ENCODE measurements at regions not wholly inside any gene's neighbourhood (a gene's known extent, or its start where the extent isn't known, plus 50 kb on each side); places are given as distances from the start of the nearest gene placed in this dataset.

GRCh38 chr2:155315768-155316167 lies 617.3 kb downstream of the KCNJ3 start:
- TF ChIP-seq CTCF (IDR thresholded peaks at IDR 0.05; ENCODE audit: low read depth, low read length, missing control alignments) = no peak
- in situ Hi-C loops (cut with HindIII; ENCODE audit: low sequenced_read_pairs) = no loop called here
- no peak for DNase-seq (ENCODE audit: low read depth)
- H3K4me3 ChIP-seq (ENCODE audit: low read depth, low read length) = no peak overlapping the region

- DNase-seq (ENCODE audit: low read depth) = peak; percentile 28
- in situ Hi-C loops (cut with HindIII; ENCODE audit: low sequenced_read_pairs) = no loop called here
- H3K4me3 ChIP-seq (ENCODE audit: low read depth, low read length) = no peak overlapping the region
- TF ChIP-seq CTCF (IDR thresholded peaks at IDR 0.05; ENCODE audit: low read depth, low read length, missing control alignments) = peak; percentile 13
Observed at GRCh38 chr2:155310589-155310988, 612.1 kb downstream of the KCNJ3 start.

GRCh38 chr2:155309483-155309882 lies 611.0 kb downstream of the KCNJ3 start:
- no peak for TF ChIP-seq CTCF (IDR thresholded peaks at IDR 0.05; ENCODE audit: low read depth, low read length, missing control alignments)
- in situ Hi-C loops (cut with HindIII; ENCODE audit: low sequenced_read_pairs) = no loop called here
- H3K4me3 ChIP-seq (ENCODE audit: low read depth, low read length) = no peak overlapping the region
- DNase-seq (ENCODE audit: low read depth) = no peak

- in situ Hi-C loops (cut with HindIII; ENCODE audit: low sequenced_read_pairs) = no loop called here
- no peak overlapping the region for H3K4me3 ChIP-seq (ENCODE audit: low read depth, low read length)
Observed at GRCh38 chr2:155308367-155309009, 610.0 kb downstream of the KCNJ3 start.

GRCh38 chr2:155301221-155301620 lies 602.7 kb downstream of the KCNJ3 start:
- H3K4me3 ChIP-seq (ENCODE audit: low read depth, low read length) = no peak overlapping the region
- TF ChIP-seq CTCF (IDR thresholded peaks at IDR 0.05; ENCODE audit: low read depth, low read length, missing control alignments) = no peak
- no peak for DNase-seq (ENCODE audit: low read depth)
- in situ Hi-C loops (cut with HindIII; ENCODE audit: low sequenced_read_pairs) = no loop called here

More at GRCh38 chr2:155308367-155309009, 610.0 kb downstream of the KCNJ3 start:
- TF ChIP-seq CTCF (IDR thresholded peaks at IDR 0.05; ENCODE audit: low read depth, low read length, missing control alignments) = no peak
- DNase-seq (ENCODE audit: low read depth) = no peak

GRCh38 chr2:155298001-155298400 lies 599.5 kb downstream of the KCNJ3 start:
- no peak for TF ChIP-seq CTCF (IDR thresholded peaks at IDR 0.05; ENCODE audit: low read depth, low read length, missing control alignments)
- in situ Hi-C loops (cut with HindIII; ENCODE audit: low sequenced_read_pairs) = no loop called here

More at GRCh38 chr2:155298001-155298400, 599.5 kb downstream of the KCNJ3 start:
- no peak for DNase-seq (ENCODE audit: low read depth)
- H3K4me3 ChIP-seq (ENCODE audit: low read depth, low read length) = no peak overlapping the region

All from astrocyte of the cerebellum (primary cell).